ENCODE measurements at regions not wholly inside any gene's neighbourhood (a gene's known extent, or its start where the extent isn't known, plus 50 kb on each side); places are given as distances from the start of the nearest gene placed in this dataset.

DNA sequence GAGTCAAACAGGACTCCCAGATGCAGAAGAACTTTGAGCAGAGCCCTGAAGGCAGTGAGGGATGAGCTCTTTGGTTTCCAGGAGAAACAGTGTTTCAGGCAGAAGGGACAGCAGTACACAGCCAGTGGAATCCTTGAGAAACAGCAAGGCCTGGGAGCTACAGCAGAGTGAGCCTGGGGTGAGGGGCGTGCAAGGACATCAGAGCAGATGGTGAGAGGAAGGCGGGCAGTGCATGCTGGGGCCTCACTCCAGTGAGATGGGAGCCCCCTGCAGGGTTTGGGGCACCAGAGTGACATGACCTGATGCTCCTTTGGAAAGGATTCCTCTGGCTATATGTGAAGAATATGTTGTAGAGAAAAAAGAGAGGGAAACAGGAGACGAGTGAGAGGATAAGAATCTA lies 98.1 kb upstream of the EGFL6 start:
- 73% methylated on average over 3 of the region's 3 CpGs for WGBS
- H3K27me3 ChIP-seq, result no peaks in the 10 kb centered on the region
- DNase-seq (ENCODE audit: low spot score in 2 of 2), result no peak

GRCh38 chrX:13470685-13470977 lies 98.8 kb upstream of the EGFL6 start:
- no peaks in the 10 kb centered on the region for H3K27me3 ChIP-seq
- TF ChIP-seq CTCF (IDR thresholded peaks at IDR 0.05) (no peak), POLR2AphosphoS5 (IDR thresholded peaks at IDR 0.05) (no peak), EP300 (IDR thresholded peaks at IDR 0.05) (no peak), POLR2A (IDR thresholded peaks at IDR 0.05) (no peak)
- H3K36me3 ChIP-seq, result no peaks in the 10 kb centered on the region
- WGBS, result 91% methylated on average over 3 of the region's 3 CpGs
- H3K27ac ChIP-seq, result no peak overlapping the region
- no peak overlapping the region for H3K4me3 ChIP-seq
- peaks cover 7% of the 10 kb centered on the region for H3K4me1 ChIP-seq
- no peaks in the 10 kb centered on the region for H3K9me3 ChIP-seq
- DNase-seq (ENCODE audit: low spot score in 2 of 2), result no peak

More for the DNA sequence above, 98.1 kb upstream of the EGFL6 start:
- H3K36me3 ChIP-seq, result no peaks in the 10 kb centered on the region
- peaks cover 7% of the 10 kb centered on the region for H3K4me1 ChIP-seq
- no peak overlapping the region for H3K4me3 ChIP-seq
- no peak overlapping the region for H3K27ac ChIP-seq
- H3K9me3 ChIP-seq, result no peaks in the 10 kb centered on the region
- no peak for TF ChIP-seq POLR2AphosphoS5 (IDR thresholded peaks at IDR 0.05)

GRCh38 chrX:13469963-13470684 lies 99.3 kb upstream of the EGFL6 start:
- Histone ChIP-seq H3K36me3 (no peaks in the 10 kb centered on the region), H3K27me3 (no peaks in the 10 kb centered on the region), H3K27ac (no peak overlapping the region), H3K4me1 (peaks cover 7% of the 10 kb centered on the region), H3K9me3 (no peaks in the 10 kb centered on the region), H3K4me3 (no peak overlapping the region)
- WGBS, result 51% methylated on average over 4 of the region's 4 CpGs
- no peak for DNase-seq (ENCODE audit: low spot score in 2 of 2)
- TF ChIP-seq EP300 (IDR thresholded peaks at IDR 0.05) (no peak), POLR2A (IDR thresholded peaks at IDR 0.05) (no peak), CTCF (IDR thresholded peaks at IDR 0.05) (no peak), POLR2AphosphoS5 (IDR thresholded peaks at IDR 0.05) (no peak)

GRCh38 chrX:13468096-13468495 lies 101.3 kb upstream of the EGFL6 start:
- Histone ChIP-seq H3K36me3 (no peaks in the 10 kb centered on the region), H3K27ac (no peak overlapping the region), H3K4me3 (no peak overlapping the region), H3K9me3 (no peaks in the 10 kb centered on the region), H3K4me1 (peaks cover 7% of the 10 kb centered on the region), H3K27me3 (no peaks in the 10 kb centered on the region)
- TF ChIP-seq POLR2A (IDR thresholded peaks at IDR 0.05), result no peak
- TF ChIP-seq EP300 (IDR thresholded peaks at IDR 0.05), result no peak
- 96% methylated on average over 4 of the region's 4 CpGs for WGBS
- no peak for DNase-seq (ENCODE audit: low spot score in 2 of 2)

DNA sequence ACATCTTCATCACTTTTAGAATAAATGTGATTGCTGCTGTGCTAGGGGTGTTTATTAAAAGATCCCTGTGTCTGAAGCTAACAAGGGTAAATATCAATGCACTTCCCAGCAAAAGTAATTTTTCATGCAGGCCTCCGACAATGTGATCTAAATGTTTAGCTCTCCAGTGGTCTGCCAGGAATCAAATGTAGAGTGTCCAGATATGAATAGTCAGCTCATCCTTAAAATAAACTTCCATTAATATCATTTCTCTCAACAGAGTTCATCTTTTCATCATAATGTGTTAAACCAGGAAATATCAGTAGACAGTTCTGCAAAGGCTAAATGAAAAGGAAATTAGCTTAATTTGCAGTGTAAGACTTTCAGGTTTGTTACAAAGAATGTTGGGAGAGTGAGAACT lies 102.2 kb upstream of the EGFL6 start:
- no peaks in the 10 kb centered on the region for H3K27me3 ChIP-seq
- WGBS, result 84% methylated on average over 1 of the region's 1 CpG
- TF ChIP-seq CTCF (IDR thresholded peaks at IDR 0.05) (no peak), POLR2A (IDR thresholded peaks at IDR 0.05) (no peak), EP300 (IDR thresholded peaks at IDR 0.05) (no peak), POLR2AphosphoS5 (IDR thresholded peaks at IDR 0.05) (no peak)
- H3K4me1 ChIP-seq, result peaks cover 7% of the 10 kb centered on the region
- H3K36me3 ChIP-seq, result no peaks in the 10 kb centered on the region
- no peak for DNase-seq (ENCODE audit: low spot score in 2 of 2)
- H3K9me3 ChIP-seq, result no peaks in the 10 kb centered on the region
- H3K27ac ChIP-seq, result no peak overlapping the region
- H3K4me3 ChIP-seq, result no peak overlapping the region

GRCh38 chrX:13464599-13465275 lies 104.7 kb upstream of the EGFL6 start:
- no peaks in the 10 kb centered on the region for H3K4me1 ChIP-seq
- no peak overlapping the region for H3K4me3 ChIP-seq
- no peak overlapping the region for H3K27ac ChIP-seq
- H3K9me3 ChIP-seq, result no peaks in the 10 kb centered on the region
- WGBS, result 60% methylated on average over 1 of the region's 1 CpG
- DNase-seq (ENCODE audit: low spot score in 2 of 2), result no peak
- no peaks in the 10 kb centered on the region for H3K36me3 ChIP-seq
- H3K27me3 ChIP-seq, result no peaks in the 10 kb centered on the region
- TF ChIP-seq EP300 (IDR thresholded peaks at IDR 0.05), result no peak
- no peak for TF ChIP-seq POLR2AphosphoS5 (IDR thresholded peaks at IDR 0.05)
- TF ChIP-seq CTCF (IDR thresholded peaks at IDR 0.05), result no peak
- TF ChIP-seq POLR2A (IDR thresholded peaks at IDR 0.05), result no peak
